ENCODE measurements at regions not wholly inside any gene's neighbourhood (a gene's known extent, or its start where the extent isn't known, plus 50 kb on each side); places are given as distances from the start of the nearest gene placed in this dataset.

DNA sequence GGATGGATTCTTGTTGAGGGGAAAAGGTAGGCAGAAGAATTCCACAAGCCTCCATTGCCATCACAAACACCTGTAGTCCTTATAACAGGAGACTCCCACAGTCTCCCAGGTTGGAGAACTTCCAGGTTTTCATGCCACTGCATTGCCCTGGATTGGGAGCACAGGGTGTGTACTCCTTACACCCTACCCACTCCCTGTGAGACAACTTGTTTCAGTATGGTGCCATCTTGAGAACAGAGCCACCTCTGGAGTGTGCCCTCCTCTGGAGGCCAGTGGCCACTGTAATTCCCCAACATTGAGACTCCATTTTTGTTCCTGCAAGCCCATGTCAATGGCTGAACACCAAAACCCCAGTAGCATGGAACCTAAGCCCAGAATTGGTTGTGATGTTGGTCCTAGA lies 123.5 kb upstream of the LAMA2 start:
- H3K9me3 ChIP-seq (ENCODE audit: control insufficient read depth, insufficient read depth, low read depth, low read length), result no peaks in the 10 kb centered on the region
- intact Hi-C loops (cut with micrococcal nuclease; ENCODE audit: unreplicated experiment) (no loop called here), in situ Hi-C loops (cut with HindIII; ENCODE audit: low pct_unique_long_range_greater_than_20kb, low sequenced_read_pairs) (no loop called here)
- ChIA-PET CTCF (no interaction called here), POLR2A (no interaction called here)
- no peak for DNase-seq (ENCODE audit: low read depth, low spot score)
- H3K4me3 ChIP-seq (ENCODE audit: low read depth in 2 of 2, low read length in 2 of 2), result no peak overlapping the region
- ATAC-seq, result no peak
- H3K4me1 ChIP-seq (ENCODE audit: control insufficient read depth, insufficient read depth, low read length), result no peaks in the 10 kb centered on the region
- no peaks in the 10 kb centered on the region for H3K27me3 ChIP-seq (ENCODE audit: control insufficient read depth, insufficient read depth, low read length)
- BruUV-seq (replicated peaks), result no TSS peak
- H3K27ac ChIP-seq (ENCODE audit: low read length), result no peak overlapping the region
- TF ChIP-seq SIN3A (IDR thresholded peaks at IDR 0.05; ENCODE audit: borderline replicate concordance, insufficient read depth, low read depth, low read length), result no peak
- H3K36me3 ChIP-seq (ENCODE audit: control insufficient read depth, insufficient read depth, low read length), result no peaks in the 10 kb centered on the region

DNA sequence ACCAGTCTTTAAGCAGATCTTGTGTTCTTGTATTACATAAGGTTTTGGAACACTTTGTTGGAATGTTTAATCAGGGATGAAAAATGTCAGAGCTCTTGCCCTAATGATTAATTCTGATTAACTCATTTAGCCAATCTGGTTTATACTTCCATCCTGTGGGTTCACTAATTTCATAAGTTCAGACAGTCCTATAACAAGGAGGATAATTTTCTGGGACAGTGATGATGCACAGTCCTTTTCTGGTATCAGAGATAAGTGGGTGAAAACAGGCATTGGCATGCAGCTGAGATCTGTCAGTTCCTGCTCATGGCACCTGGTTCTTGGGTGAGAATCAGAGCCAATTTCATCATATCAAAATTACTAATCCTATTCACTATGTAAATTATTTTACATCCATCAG lies 125.0 kb upstream of the LAMA2 start:
- TF ChIP-seq POLR2AphosphoS5 (IDR thresholded peaks at IDR 0.05; ENCODE audit: low read depth, low read length), result no peak
- TF ChIP-seq, protein P1, sequence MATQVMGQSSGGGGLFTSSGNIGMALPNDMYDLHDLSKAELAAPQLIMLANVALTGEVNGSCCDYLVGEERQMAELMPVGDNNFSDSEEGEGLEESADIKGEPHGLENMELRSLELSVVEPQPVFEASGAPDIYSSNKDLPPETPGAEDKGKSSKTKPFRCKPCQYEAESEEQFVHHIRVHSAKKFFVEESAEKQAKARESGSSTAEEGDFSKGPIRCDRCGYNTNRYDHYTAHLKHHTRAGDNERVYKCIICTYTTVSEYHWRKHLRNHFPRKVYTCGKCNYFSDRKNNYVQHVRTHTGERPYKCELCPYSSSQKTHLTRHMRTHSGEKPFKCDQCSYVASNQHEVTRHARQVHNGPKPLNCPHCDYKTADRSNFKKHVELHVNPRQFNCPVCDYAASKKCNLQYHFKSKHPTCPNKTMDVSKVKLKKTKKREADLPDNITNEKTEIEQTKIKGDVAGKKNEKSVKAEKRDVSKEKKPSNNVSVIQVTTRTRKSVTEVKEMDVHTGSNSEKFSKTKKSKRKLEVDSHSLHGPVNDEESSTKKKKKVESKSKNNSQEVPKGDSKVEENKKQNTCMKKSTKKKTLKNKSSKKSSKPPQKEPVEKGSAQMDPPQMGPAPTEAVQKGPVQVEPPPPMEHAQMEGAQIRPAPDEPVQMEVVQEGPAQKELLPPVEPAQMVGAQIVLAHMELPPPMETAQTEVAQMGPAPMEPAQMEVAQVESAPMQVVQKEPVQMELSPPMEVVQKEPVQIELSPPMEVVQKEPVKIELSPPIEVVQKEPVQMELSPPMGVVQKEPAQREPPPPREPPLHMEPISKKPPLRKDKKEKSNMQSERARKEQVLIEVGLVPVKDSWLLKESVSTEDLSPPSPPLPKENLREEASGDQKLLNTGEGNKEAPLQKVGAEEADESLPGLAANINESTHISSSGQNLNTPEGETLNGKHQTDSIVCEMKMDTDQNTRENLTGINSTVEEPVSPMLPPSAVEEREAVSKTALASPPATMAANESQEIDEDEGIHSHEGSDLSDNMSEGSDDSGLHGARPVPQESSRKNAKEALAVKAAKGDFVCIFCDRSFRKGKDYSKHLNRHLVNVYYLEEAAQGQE (IDR thresholded peaks at IDR 0.05; ENCODE audit: insufficient read depth in 1 of 2, low read depth in 2 of 2, low read length in 1 of 2), result no peak
- no peak for TF ChIP-seq SIN3A (IDR thresholded peaks at IDR 0.05; ENCODE audit: borderline replicate concordance, insufficient read depth, low read depth, low read length)
- TF ChIP-seq, protein P2, sequence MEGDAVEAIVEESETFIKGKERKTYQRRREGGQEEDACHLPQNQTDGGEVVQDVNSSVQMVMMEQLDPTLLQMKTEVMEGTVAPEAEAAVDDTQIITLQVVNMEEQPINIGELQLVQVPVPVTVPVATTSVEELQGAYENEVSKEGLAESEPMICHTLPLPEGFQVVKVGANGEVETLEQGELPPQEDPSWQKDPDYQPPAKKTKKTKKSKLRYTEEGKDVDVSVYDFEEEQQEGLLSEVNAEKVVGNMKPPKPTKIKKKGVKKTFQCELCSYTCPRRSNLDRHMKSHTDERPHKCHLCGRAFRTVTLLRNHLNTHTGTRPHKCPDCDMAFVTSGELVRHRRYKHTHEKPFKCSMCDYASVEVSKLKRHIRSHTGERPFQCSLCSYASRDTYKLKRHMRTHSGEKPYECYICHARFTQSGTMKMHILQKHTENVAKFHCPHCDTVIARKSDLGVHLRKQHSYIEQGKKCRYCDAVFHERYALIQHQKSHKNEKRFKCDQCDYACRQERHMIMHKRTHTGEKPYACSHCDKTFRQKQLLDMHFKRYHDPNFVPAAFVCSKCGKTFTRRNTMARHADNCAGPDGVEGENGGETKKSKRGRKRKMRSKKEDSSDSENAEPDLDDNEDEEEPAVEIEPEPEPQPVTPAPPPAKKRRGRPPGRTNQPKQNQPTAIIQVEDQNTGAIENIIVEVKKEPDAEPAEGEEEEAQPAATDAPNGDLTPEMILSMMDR (IDR thresholded peaks at IDR 0.05), result no peak
- no peak for TF ChIP-seq TCF7L2 (IDR thresholded peaks at IDR 0.05; ENCODE audit: low read depth, low read length)
- ChIA-PET POLR2A (no interaction called here), CTCF (no interaction called here)
- DNase-seq (ENCODE audit: low read depth, low spot score) (no peak), ATAC-seq (no peak)
- no TSS peak for BruUV-seq (replicated peaks)
- intact Hi-C loops (cut with micrococcal nuclease; ENCODE audit: unreplicated experiment) (no loop called here), in situ Hi-C loops (cut with HindIII; ENCODE audit: low pct_unique_long_range_greater_than_20kb, low sequenced_read_pairs) (no loop called here)
- Histone ChIP-seq H3K36me3 (ENCODE audit: control insufficient read depth, insufficient read depth, low read length) (no peaks in the 10 kb centered on the region), H3K27me3 (ENCODE audit: control insufficient read depth, insufficient read depth, low read length) (no peaks in the 10 kb centered on the region), H3K27ac (ENCODE audit: low read length) (no peak overlapping the region), H3K4me3 (ENCODE audit: low read depth in 2 of 2, low read length in 2 of 2) (no peak overlapping the region), H3K9me3 (ENCODE audit: control insufficient read depth, insufficient read depth, low read depth, low read length) (no peaks in the 10 kb centered on the region), H3K4me1 (ENCODE audit: control insufficient read depth, insufficient read depth, low read length) (no peaks in the 10 kb centered on the region)

DNA sequence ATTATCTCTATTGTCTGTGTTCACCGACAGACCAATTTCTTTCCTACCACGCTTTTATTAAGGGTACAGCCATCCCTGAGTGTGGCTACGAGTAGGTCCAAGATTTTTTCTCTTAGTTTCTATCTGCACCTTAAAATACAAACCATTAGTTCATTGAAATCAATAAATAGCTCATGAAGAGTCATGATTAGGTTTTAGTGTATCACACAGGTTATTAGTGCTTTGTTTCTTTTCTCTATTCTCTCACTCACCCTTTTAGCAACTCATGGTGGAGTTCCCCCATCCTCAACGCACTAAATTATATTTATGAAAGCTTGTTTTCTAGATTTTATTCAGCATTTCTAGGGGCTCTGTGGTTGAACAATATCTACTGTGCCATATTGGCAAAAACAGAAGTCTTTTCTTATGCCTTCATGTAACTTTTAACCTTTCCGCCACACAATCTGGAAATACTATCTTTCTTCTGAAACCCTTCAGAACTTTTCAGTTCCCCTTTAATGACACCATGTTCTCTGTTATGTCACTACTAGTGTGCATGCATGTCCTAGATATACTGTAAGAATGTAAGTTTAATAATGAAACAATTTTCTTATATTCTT lies 128.2 kb upstream of the LAMA2 start:
- no peaks in the 10 kb centered on the region for H3K36me3 ChIP-seq (ENCODE audit: control insufficient read depth, insufficient read depth, low read length)
- DNase-seq (ENCODE audit: low read depth, low spot score) (no peak), ATAC-seq (no peak)
- no peaks in the 10 kb centered on the region for H3K27me3 ChIP-seq (ENCODE audit: control insufficient read depth, insufficient read depth, low read length)
- in situ Hi-C loops (cut with HindIII; ENCODE audit: low pct_unique_long_range_greater_than_20kb, low sequenced_read_pairs), result no loop called here
- H3K9me3 ChIP-seq (ENCODE audit: control insufficient read depth, insufficient read depth, low read depth, low read length), result no peaks in the 10 kb centered on the region
- no peak overlapping the region for H3K27ac ChIP-seq (ENCODE audit: low read length)
- no TSS peak for BruUV-seq (replicated peaks)
- TF ChIP-seq TCF7L2 (IDR thresholded peaks at IDR 0.05; ENCODE audit: low read depth, low read length) (no peak), SIN3A (IDR thresholded peaks at IDR 0.05; ENCODE audit: borderline replicate concordance, insufficient read depth, low read depth, low read length) (no peak), POLR2AphosphoS5 (IDR thresholded peaks at IDR 0.05; ENCODE audit: low read depth, low read length) (no peak)
- TF ChIP-seq, protein P2 (IDR thresholded peaks at IDR 0.05), result no peak
- TF ChIP-seq, protein P1 (IDR thresholded peaks at IDR 0.05; ENCODE audit: insufficient read depth in 1 of 2, low read depth in 2 of 2, low read length in 1 of 2), result no peak
- ChIA-PET CTCF (no interaction called here), POLR2A (no interaction called here)
- intact Hi-C loops (cut with micrococcal nuclease; ENCODE audit: unreplicated experiment), result no loop called here
- H3K4me3 ChIP-seq (ENCODE audit: low read depth in 2 of 2, low read length in 2 of 2), result no peak overlapping the region
- H3K4me1 ChIP-seq (ENCODE audit: control insufficient read depth, insufficient read depth, low read length), result no peaks in the 10 kb centered on the region

Measured in Panc1 (cell line).